ENCODE measurements at regions not wholly inside any gene's neighbourhood (a gene's known extent, or its start where the extent isn't known, plus 50 kb on each side); places are given as distances from the start of the nearest gene placed in this dataset.

DNA sequence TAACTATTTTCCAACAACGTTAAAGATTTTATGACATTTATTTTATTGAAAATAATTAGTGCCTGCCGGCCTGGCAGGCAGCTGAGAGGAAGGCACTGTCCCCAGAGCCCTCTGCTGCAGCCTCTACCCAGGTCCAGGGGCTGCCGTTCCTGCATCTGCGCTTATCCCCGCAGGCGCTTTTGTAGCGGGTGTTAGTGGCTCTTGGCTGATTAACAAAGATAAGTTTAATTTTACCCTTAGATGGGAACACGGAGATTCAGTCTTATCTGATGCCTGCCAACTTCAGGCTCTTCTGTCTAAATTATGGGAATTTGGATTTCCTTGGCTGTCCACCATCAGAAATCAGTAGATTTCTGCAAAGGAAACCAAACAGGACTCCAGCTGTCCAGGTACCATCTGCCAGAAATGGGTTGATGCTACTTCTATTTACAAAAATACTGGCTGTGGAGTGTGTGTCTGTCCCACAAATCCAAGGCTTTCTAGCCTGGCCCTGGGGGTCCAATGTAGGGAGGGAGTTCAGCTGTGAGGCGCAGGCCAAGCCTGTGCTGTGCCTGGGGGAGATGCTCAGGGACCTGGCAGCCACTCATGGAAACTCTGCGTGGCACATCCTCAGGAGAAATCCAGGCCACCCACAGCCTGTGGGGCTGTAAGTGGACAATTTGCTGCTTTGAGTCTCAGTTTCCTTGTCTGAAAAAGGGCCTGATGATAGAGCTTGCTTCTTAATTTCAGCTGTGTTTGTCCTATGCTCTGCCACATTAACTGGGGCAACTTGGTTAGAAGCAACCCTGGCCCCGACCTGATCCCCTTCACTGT is 62.0 kb upstream of the IGFBP3 start:
- Mint-ChIP-seq H3K4me1 (no peaks in the 10 kb centered on the region), H3K27me3 (no peaks in the 10 kb centered on the region), H3K27ac (no peak overlapping the region), H3K9me3 (ENCODE audit: insufficient read depth) (no peaks in the 10 kb centered on the region), H3K4me3 (no peak overlapping the region)
- Histone ChIP-seq H3K27ac (ENCODE audit: low read length in 2 of 2) (no peak overlapping the region), H3K9ac (ENCODE audit: low read length) (no peak overlapping the region), H3K4me3 (ENCODE audit: control extremely low read depth in 1 of 5, extremely low read depth in 1 of 5, insufficient read depth in 1 of 5, low read depth in 2 of 5, low read length in 4 of 5) (no peak overlapping the region), H3K36me3 (replicated peaks in 1 of 2; ENCODE audit: control extremely low read depth in 1 of 2, control insufficient read depth in 1 of 2, extremely low read depth in 1 of 2, insufficient read depth in 2 of 2, low read length in 1 of 2) (no peaks in the 10 kb centered on the region), H3K4me1 (ENCODE audit: control insufficient read depth in 2 of 2, insufficient read depth in 2 of 2, low read length in 2 of 2) (no peaks in the 10 kb centered on the region), H3K9me3 (ENCODE audit: control extremely low read depth in 1 of 3, control insufficient read depth in 2 of 3, insufficient read depth in 1 of 3, low read length in 2 of 3) (peaks cover 0 to 14% (median 0%) of the 10 kb centered on the region in 3 donors), H4K20me1 (ENCODE audit: control insufficient read depth, insufficient read depth, low read length, poor library complexity, severe bottlenecking) (no peaks in the 10 kb centered on the region), H2AFZ (ENCODE audit: insufficient read depth, low read depth, low read length, poor library complexity, severe bottlenecking) (no peak overlapping the region), H3K4me2 (replicated peaks; ENCODE audit: low read depth, low read length, poor library complexity, severe bottlenecking) (no peak overlapping the region), H3K27me3 (replicated peaks in 1 of 4; ENCODE audit: control extremely low read depth in 1 of 4, control insufficient read depth in 3 of 4, insufficient read depth in 4 of 4, low read length in 3 of 4) (no peaks in the 10 kb centered on the region), H3K79me2 (ENCODE audit: control insufficient read depth, insufficient read depth, low read length) (no peaks in the 10 kb centered on the region)
- TF ChIP-seq, protein P1, sequence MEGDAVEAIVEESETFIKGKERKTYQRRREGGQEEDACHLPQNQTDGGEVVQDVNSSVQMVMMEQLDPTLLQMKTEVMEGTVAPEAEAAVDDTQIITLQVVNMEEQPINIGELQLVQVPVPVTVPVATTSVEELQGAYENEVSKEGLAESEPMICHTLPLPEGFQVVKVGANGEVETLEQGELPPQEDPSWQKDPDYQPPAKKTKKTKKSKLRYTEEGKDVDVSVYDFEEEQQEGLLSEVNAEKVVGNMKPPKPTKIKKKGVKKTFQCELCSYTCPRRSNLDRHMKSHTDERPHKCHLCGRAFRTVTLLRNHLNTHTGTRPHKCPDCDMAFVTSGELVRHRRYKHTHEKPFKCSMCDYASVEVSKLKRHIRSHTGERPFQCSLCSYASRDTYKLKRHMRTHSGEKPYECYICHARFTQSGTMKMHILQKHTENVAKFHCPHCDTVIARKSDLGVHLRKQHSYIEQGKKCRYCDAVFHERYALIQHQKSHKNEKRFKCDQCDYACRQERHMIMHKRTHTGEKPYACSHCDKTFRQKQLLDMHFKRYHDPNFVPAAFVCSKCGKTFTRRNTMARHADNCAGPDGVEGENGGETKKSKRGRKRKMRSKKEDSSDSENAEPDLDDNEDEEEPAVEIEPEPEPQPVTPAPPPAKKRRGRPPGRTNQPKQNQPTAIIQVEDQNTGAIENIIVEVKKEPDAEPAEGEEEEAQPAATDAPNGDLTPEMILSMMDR (IDR thresholded peaks at IDR 0.05), result no peak
- no peak for TF ChIP-seq EZH2 (IDR thresholded peaks at IDR 0.05; ENCODE audit: borderline replicate concordance, insufficient read depth, low read depth, low read length, poor library complexity, severe bottlenecking)
- POLR2A ChIA-PET, result no interaction called here
- 82% methylated on average over 6 of the region's 11 CpGs for WGBS (ENCODE audit: insufficient coverage)
- intact Hi-C loops (cut with micrococcal nuclease), result no loop called here
- ATAC-seq (ENCODE audit: low read depth) (no peak), DNase-seq (no peak)
- CTCF ChIA-PET, result no interaction called here

DNA sequence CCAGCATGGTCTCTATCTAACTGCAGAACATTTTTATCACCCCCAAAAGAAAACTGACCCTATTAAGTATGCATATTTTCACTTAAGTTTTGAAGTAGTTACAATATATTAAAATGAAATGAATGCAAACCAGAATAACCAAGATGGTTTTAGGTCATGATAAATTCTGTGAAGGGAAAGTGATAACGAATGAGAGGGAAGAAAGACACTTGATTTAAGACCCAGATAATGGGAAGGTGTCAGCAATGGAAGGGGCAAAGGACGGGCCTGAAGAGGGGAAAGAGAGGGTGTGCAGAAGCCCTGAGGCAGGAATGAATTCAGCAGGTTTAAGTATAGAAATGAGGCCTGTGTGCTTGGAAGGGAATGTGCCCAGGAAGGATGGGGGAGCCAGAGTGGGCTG is 61.1 kb upstream of the IGFBP3 start:
- Mint-ChIP-seq H3K9me3 (ENCODE audit: insufficient read depth) (no peaks in the 10 kb centered on the region), H3K27me3 (no peaks in the 10 kb centered on the region), H3K4me3 (no peak overlapping the region), H3K4me1 (no peaks in the 10 kb centered on the region), H3K27ac (no peak overlapping the region)
- Histone ChIP-seq H3K4me1 (ENCODE audit: control insufficient read depth in 2 of 2, insufficient read depth in 2 of 2, low read length in 2 of 2) (no peaks in the 10 kb centered on the region), H2AFZ (ENCODE audit: insufficient read depth, low read depth, low read length, poor library complexity, severe bottlenecking) (no peak overlapping the region), H3K36me3 (replicated peaks in 1 of 2; ENCODE audit: control extremely low read depth in 1 of 2, control insufficient read depth in 1 of 2, extremely low read depth in 1 of 2, insufficient read depth in 2 of 2, low read length in 1 of 2) (no peaks in the 10 kb centered on the region), H3K9ac (ENCODE audit: low read length) (no peak overlapping the region), H3K27me3 (replicated peaks in 1 of 4; ENCODE audit: control extremely low read depth in 1 of 4, control insufficient read depth in 3 of 4, insufficient read depth in 4 of 4, low read length in 3 of 4) (no peaks in the 10 kb centered on the region), H3K4me2 (replicated peaks; ENCODE audit: low read depth, low read length, poor library complexity, severe bottlenecking) (no peak overlapping the region), H3K4me3 (ENCODE audit: control extremely low read depth in 1 of 5, extremely low read depth in 1 of 5, insufficient read depth in 1 of 5, low read depth in 2 of 5, low read length in 4 of 5) (no peak overlapping the region), H4K20me1 (ENCODE audit: control insufficient read depth, insufficient read depth, low read length, poor library complexity, severe bottlenecking) (no peaks in the 10 kb centered on the region), H3K27ac (ENCODE audit: low read length in 2 of 2) (no peak overlapping the region), H3K79me2 (ENCODE audit: control insufficient read depth, insufficient read depth, low read length) (no peaks in the 10 kb centered on the region), H3K9me3 (ENCODE audit: control extremely low read depth in 1 of 3, control insufficient read depth in 2 of 3, insufficient read depth in 1 of 3, low read length in 2 of 3) (peaks cover 0 to 14% (median 0%) of the 10 kb centered on the region in 3 donors)
- intact Hi-C loops (cut with micrococcal nuclease), result no loop called here
- no peak for DNase-seq
- WGBS (ENCODE audit: insufficient coverage), result 54% methylated on average over 2 of the region's 2 CpGs
- POLR2A ChIA-PET, result no interaction called here
- ATAC-seq (ENCODE audit: low read depth), result no peak
- TF ChIP-seq, protein P1 (IDR thresholded peaks at IDR 0.05), result no peak
- no peak for TF ChIP-seq EZH2 (IDR thresholded peaks at IDR 0.05; ENCODE audit: borderline replicate concordance, insufficient read depth, low read depth, low read length, poor library complexity, severe bottlenecking)
- CTCF ChIA-PET, result no interaction called here
